Motor neuron (in vitro differentiated cells): ENCODE measurements at regions not wholly inside any gene's neighbourhood (a gene's known extent, or its start where the extent isn't known, plus 50 kb on each side); places are given as distances from the start of the nearest gene placed in this dataset.

Source experiments
- ATAC-seq, 8 experiments: fragments of 200-7000 bp; cut with Tn5 transposase; replicated peaks in 6 of 8; 2 replicates each; pipeline ENCODE4 v1.8.0; 2021; ENCODE audit warnings: mild to moderate bottlenecking in 8 of 8, moderate library complexity in 8 of 8
- H3K27ac ChIP-seq, 2 donors: fragments of 250-450 bp; sonication (Bioruptor Pico); 2 replicates each; pipeline ENCODE4 v1.9.0; 2021; ENCODE audit warnings: antibody characterized with exemption in 2 of 2, mild to moderate bottlenecking in 2 of 2, moderate library complexity in 1 of 2
- H3K4me1 ChIP-seq, 2 donors: fragments of 250-450 bp; sonication (Bioruptor Pico); replicated peaks in 1 of 2; 2 replicates each; pipeline ENCODE4 v1.6.1; 2021; ENCODE audit warnings: antibody characterized with exemption in 2 of 2, mild to moderate bottlenecking in 2 of 2, moderate library complexity in 1 of 2
- H3K4me3 ChIP-seq, 5 donors: fragments of 250-450 bp; sonication (Bioruptor Pico); 2 replicates each; pipeline ENCODE4 v1.9.0; 2021; ENCODE audit warnings: antibody characterized with exemption in 5 of 5, mild to moderate bottlenecking in 5 of 5, moderate library complexity in 4 of 5
- WGBS, 10 experiments: fragments of 450-650 bp; shearing (Covaris generic); methylation state at CpG; one replicate each; pipeline ENCODE4 v1.0.0; 2022; 5-methylcytosine and 5-hydroxymethylcytosine counted together
- in situ Hi-C, 9 experiments: fragments of 400-800 bp; cut with MboI; loops; one replicate each; pipeline ENCODE4 v1.15.0; 2021; ENCODE audit warnings: low sequenced_read_pairs in 9 of 9, low pct_unique_long_range_greater_than_20kb in 2 of 9; ENCODE audit not compliant: unreplicated experiment in 9 of 9

GRCh38 chr5:82820961-82821845 is 256.0 kb downstream of the TMEM167A start:
- Histone ChIP-seq H3K27ac (no peak overlapping the region), H3K4me3 (no peak overlapping the region), H3K4me1 (peaks cover 13 to 18% of the 10 kb centered on the region in 2 donors)
- WGBS, 10 experiments = 30 to 100% (median 54%) methylated on average over 1 to 10 of the region's 10 CpGs
- in situ Hi-C loops = no loop called here
- no peak for ATAC-seq

- H3K27ac ChIP-seq = no peak overlapping the region
- ATAC-seq = no peak
- 29 to 100% (median 94%) methylated on average over 1 of the region's 1 CpG; no CpG with 5 or more reads in 4 of the 10 experiments for WGBS, 10 experiments
- in situ Hi-C loops = no loop called here
- peaks cover 13 to 18% of the 10 kb centered on the region in 2 donors for H3K4me1 ChIP-seq
- no peak overlapping the region for H3K4me3 ChIP-seq
Measured at GRCh38 chr5:82820188-82820587, 257.0 kb downstream of the TMEM167A start.

GRCh38 chr5:82817897-82818676 is 259.1 kb downstream of the TMEM167A start:
- Histone ChIP-seq H3K4me1 (peaks cover 21 to 27% of the 10 kb centered on the region in 2 donors), H3K4me3 (no peak overlapping the region), H3K27ac (no peak overlapping the region)
- 46 to 100% (median 89%) methylated on average over 2 to 7 of the region's 7 CpGs for WGBS, 10 experiments
- in situ Hi-C loops = no loop called here
- ATAC-seq = no peak

GRCh38 chr5:82816926-82817325 is 260.3 kb downstream of the TMEM167A start:
- in situ Hi-C loops = no loop called here
- no peak for ATAC-seq
- peaks cover 23% of the 10 kb centered on the region in 2 donors for H3K4me1 ChIP-seq
- 35 to 98% (median 86%) methylated on average over 3 to 5 of the region's 5 CpGs for WGBS, 10 experiments
- H3K4me3 ChIP-seq = no peak overlapping the region
- no peak overlapping the region for H3K27ac ChIP-seq

GRCh38 chr5:82815871-82816270 is 261.3 kb downstream of the TMEM167A start:
- H3K4me3 ChIP-seq = no peak overlapping the region
- 10 to 78% (median 20%) methylated on average over 1 of the region's 1 CpG; no CpG with 5 or more reads in 3 of the 10 experiments for WGBS, 10 experiments
- no peak for ATAC-seq
- no peak overlapping the region for H3K27ac ChIP-seq
- H3K4me1 ChIP-seq = peaks cover 12 to 13% of the 10 kb centered on the region in 2 donors
- in situ Hi-C loops = no loop called here

GRCh38 chr5:82813861-82814260 is 263.3 kb downstream of the TMEM167A start:
- Histone ChIP-seq H3K4me1 (peaks cover 12 to 13% of the 10 kb centered on the region in 2 donors), H3K4me3 (no peak overlapping the region), H3K27ac (no peak overlapping the region)
- peak in 5 of 8 experiments; percentile 45 to 92 (median 76) for ATAC-seq
- WGBS, 10 experiments = 10 to 100% (median 34%) methylated on average over 2 to 4 of the region's 4 CpGs; no CpG with 5 or more reads in 2 of the 10 experiments
- in situ Hi-C loops = no loop called here

GRCh38 chr5:82812575-82812974 is 264.6 kb downstream of the TMEM167A start:
- in situ Hi-C loops = no loop called here
- 20 to 100% (median 86%) methylated on average over 1 to 2 of the region's 2 CpGs; no CpG with 5 or more reads in 1 of the 10 experiments for WGBS, 10 experiments
- Histone ChIP-seq H3K27ac (no peak overlapping the region), H3K4me3 (no peak overlapping the region), H3K4me1 (peaks cover 12 to 13% of the 10 kb centered on the region in 2 donors)
- ATAC-seq = peak in 2 of 8 experiments; percentile 10 to 25

GRCh38 chr5:82811490-82811889 is 265.7 kb downstream of the TMEM167A start:
- WGBS, 10 experiments = 22 to 100% (median 89%) methylated on average over 2 to 6 of the region's 6 CpGs

GRCh38 chr5:82809420-82810143 is 267.6 kb downstream of the TMEM167A start:
- WGBS, 10 experiments = 0 to 100% (median 40%) methylated on average over 1 to 2 of the region's 2 CpGs
- peak in 3 of 8 experiments; percentile 47 to 74 (median 62) for ATAC-seq
- no peak overlapping the region for H3K27ac ChIP-seq
- H3K4me3 ChIP-seq = no peak overlapping the region
- in situ Hi-C loops = no loop called here
- H3K4me1 ChIP-seq = peaks cover 12 to 13% of the 10 kb centered on the region in 2 donors

More at GRCh38 chr5:82811490-82811889, 265.7 kb downstream of the TMEM167A start:
- Histone ChIP-seq H3K27ac (no peak overlapping the region), H3K4me3 (no peak overlapping the region), H3K4me1 (peaks cover 12 to 13% of the 10 kb centered on the region in 2 donors)
- in situ Hi-C loops = no loop called here
- no peak for ATAC-seq

- peak in 2 of 8 experiments; percentile 44 to 51 for ATAC-seq
- no peak overlapping the region for H3K4me3 ChIP-seq
- 7 to 100% (median 52%) methylated on average over 1 to 2 of the region's 3 CpGs; no CpG with 5 or more reads in 2 of the 10 experiments for WGBS, 10 experiments
- in situ Hi-C loops = no loop called here
- peaks cover 8% of the 10 kb centered on the region in 2 donors for H3K4me1 ChIP-seq
- H3K27ac ChIP-seq = no peak overlapping the region
Measured at GRCh38 chr5:82808960-82809359, 268.2 kb downstream of the TMEM167A start.

GRCh38 chr5:82807021-82807420 is 270.2 kb downstream of the TMEM167A start:
- ATAC-seq = no peak
- H3K4me3 ChIP-seq = no peak overlapping the region
- 73 to 100% (median 93%) methylated on average over 1 to 2 of the region's 2 CpGs for WGBS, 10 experiments
- in situ Hi-C loops = no loop called here
- no peaks in the 10 kb centered on the region for H3K4me1 ChIP-seq
- no peak overlapping the region for H3K27ac ChIP-seq

GRCh38 chr5:82806513-82806912 is 270.7 kb downstream of the TMEM167A start:
- in situ Hi-C loops = no loop called here

More at GRCh38 chr5:82806513-82806912, 270.7 kb downstream of the TMEM167A start:
- no peak for ATAC-seq
- Histone ChIP-seq H3K4me1 (no peaks in the 10 kb centered on the region), H3K27ac (no peak overlapping the region), H3K4me3 (no peak overlapping the region)
- 56 to 100% (median 82%) methylated on average over 1 to 5 of the region's 5 CpGs for WGBS, 10 experiments
